HS-27A (cell line): ENCODE measurements at regions not wholly inside any gene's neighbourhood (a gene's known extent, or its start where the extent isn't known, plus 50 kb on each side); places are given as distances from the start of the nearest gene placed in this dataset.
"Not testable (repeated sequence)": the region's sequence is repeated elsewhere in the genome, so short reads cannot be mapped to it uniquely, and the experiment has no call there.

Experiments
- DNase-seq: peaks from one replicate; pipeline ENCODE4 v3.0.0-alpha.2; 2012; ENCODE audit warnings: low read depth, missing footprints

DNA sequence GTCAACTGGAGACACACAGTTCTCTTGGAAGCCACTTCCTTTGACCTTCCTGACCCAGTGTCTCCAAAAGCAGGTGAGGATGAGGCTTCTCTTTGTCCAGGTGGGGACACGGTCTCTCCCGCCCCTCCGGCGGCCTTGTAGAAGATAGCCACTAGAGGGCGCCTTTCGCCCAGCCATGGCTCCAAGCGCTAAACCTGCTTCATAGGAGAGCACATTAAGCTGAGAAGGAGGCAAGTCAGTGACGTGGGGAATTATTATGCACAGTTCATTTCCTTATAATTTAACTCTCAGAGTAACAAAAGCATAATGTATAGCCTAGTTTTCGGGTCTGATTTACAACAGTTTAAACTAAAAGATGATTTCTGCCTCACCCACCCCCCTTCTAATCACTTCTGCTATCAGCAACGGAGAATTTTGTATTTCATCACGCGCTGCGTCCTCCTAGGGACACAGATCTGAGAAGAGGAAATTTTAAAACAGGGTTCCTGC, 208.7 kb downstream of the ICOS start:
- peak; percentile 11 for DNase-seq

DNA sequence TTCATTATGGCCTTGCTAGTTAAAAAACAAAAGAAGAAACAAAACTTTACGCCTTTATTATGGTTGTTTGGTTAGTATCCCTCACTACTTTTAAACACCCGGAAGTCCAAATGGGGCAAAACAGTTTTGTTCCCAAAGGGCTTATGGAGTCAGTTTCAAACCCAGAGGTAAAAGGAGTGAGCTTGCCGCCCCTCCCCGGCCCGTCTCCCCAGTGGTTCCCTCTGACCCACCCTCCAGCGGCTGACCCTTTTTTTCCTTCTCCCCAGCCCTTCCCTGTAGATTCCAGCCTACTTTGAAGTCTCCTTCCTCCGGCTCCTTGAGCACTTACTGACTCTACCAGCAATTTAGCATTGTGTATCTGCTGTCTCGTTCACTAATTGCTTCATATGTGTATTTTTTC, 209.2 kb downstream of the ICOS start:
- no peak for DNase-seq

DNA sequence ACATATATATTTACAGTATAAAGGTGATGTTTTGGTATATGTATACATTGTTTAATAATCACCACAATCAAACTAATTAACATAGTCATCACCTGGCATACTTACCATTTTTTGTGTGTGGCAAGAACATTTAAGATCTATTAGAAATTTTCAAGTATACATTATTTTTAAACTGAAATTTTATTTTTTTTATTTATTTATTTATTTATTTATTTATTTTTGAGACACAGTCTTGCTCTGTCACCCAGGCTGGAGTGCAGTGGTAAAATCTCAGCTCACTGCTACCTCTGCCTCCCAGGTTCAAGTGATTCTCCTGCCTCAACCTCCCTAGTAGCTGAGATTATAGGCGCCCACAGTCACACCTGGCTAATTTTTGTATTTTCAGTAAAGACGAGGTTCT, 210.5 kb downstream of the ICOS start:
- not testable (repeated sequence) for DNase-seq

DNA sequence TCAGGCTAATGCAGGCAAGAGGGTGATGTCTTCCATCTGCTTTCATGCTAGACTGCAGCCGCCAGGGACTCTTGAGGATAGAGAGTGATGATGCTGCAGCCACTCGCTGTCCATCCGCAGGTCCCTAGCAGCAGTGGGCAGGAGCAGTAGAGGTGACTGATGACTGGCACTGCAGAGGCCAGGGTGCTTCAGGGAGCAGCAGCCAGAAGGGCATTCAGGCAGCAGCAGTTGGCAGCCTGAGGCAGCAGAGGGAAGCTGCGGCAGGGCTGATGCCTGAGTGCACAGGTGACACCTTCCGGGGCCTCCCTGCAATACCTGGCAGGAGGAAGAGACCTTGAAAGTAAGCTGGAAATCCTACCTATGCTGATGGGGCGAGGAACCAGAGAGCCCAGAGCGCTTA, 214.2 kb downstream of the ICOS start:
- no peak for DNase-seq

DNA sequence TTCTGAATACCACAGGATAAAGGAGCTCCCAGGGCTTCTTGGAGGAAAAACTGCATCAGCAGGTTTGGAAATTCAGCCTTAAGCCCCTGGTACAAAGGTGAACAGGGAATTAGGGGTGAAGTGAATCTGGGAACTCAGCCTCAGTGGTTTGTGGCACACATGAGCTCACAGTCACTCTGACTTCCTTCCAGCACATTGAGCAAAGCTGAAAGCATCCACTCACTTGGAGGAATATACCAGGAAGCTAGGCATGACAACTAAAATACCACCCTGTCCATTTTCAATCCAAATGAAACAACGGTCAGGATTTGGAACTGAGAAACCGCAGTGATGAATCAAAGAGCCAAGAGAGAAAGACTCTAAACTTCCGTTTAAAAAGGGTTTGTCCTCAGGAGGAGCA, 216.1 kb downstream of the ICOS start:
- DNase-seq, result no peak

DNA sequence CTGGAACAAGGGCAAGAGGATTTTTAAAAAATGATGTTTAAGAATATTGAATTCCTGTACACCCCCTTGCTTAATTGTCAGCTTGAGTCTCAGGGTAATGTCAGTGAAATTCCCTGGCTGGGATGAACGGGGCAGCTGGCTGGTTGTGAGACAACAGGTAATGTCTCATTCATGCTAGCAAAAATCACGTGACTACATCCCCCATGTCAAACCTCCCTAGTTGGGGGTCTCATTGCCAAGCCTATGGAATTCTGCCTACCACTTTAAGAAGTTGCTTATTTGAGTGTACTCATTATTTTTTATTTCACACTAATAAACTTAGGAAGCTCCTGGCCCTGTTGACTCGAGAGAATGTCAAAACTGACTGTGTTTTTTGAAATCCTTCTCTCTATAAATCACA, 218.3 kb downstream of the ICOS start:
- DNase-seq, result no peak

DNA sequence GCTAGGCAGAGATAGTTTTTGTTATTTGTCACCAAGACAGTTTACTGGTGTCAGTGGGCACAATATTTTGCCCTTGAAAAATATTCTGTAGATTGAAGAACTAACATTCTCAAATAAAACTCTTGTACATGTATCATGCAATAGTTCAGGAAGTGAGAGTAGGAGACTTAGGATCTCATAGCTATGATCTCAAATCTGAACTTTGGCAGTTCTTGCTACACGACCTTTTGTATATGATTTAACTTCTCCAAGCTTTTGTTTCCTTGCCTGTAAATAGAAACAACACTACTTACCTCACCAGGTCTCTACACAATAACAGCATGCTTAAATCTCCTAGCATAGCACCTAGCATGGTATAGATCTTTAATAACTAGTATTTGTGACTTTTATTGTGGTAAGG, 219.9 kb downstream of the ICOS start:
- no peak for DNase-seq

DNA sequence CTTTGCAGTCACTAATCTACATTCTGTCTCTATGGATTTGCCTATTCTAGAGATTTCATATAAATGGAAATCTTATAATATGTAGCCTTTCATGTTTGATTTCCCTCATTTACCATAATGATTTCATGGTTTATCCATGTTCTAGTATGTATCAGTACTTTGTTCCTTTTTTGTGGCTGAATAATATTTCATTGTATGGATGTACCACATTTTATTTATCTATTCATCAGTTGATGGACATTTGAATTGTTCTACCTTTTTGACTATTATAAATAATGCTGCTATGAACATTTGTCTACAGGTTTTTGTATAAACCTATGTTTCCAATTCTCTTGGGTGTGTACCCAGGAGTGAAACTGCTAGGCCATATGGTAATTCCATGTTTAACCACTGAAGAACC, 221.1 kb downstream of the ICOS start:
- DNase-seq, result no peak

DNA sequence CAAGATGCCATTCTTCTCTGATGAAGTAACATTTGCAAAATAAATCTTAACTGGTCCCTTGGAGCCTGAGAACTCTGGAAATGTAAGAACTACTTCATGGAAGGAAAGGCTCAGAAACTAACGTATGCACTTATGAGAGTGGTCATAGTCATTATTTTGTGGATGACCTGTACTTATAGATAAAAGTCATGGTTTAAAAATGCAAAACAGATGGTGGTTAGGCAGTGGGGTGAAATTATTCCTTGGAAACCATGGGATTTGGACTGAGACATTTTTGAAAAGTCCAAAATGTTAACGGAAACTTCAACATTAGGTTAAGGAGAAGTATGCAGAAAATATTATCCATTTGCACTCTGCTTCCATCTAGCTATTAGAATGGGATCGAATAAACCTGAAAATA, 223.0 kb downstream of the ICOS start:
- no peak for DNase-seq

DNA sequence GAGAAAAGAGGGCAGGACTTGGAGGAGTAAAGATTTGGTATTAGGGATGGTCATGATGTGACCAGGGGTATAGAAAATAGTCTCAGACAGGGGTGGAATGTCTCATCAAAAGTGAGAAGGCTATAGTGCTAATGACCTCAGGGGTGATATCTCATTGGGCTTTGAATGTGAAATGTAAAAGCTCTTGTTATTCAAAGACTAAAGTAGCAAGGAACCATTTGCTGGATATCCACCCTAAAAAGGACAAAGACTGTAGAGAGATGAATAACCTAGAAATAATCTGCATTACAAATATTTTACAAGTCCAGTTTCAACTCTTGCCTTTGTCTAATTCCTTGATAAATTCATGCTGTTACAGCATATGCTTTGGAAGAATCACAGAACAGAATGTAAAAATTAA, 224.4 kb downstream of the ICOS start:
- DNase-seq, result no peak

DNA sequence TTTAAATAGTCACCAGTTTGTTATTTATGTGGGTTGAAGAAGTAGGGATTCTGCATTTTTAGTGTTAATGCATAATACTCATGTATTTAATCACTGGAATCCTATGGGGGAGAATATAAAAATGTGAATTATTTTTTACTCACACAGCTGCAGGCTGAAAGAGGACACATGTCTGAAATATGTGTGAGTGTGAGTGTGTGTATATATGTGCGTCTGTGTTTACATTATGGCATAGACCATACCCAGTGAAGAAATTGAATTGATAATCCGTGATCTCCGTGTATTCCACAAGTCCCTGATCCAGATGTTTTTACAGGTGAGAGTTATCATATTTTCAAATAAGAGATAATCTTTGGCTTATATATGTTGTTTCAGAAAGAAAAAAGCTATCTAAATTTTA, 225.3 kb downstream of the ICOS start:
- DNase-seq, result no peak

DNA sequence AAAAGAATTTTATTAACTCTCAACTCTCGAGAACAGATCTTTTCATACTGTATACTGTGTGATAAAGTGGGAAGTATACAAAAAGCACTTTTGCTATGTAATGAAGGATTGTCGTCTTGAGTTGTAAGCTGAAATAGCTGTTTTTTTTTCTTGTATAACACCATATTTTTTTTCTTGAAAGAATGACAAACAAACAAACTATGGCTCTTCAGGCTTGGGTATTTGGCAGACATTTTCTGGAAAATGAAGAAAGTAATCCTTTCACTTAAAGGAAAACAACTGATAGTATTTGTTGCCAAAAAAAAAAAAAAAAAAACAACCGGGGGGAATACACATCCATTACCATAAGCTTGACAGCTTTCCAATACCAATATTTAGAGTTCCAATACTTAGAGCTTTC, 230.4 kb downstream of the ICOS start:
- DNase-seq, result no peak

DNA sequence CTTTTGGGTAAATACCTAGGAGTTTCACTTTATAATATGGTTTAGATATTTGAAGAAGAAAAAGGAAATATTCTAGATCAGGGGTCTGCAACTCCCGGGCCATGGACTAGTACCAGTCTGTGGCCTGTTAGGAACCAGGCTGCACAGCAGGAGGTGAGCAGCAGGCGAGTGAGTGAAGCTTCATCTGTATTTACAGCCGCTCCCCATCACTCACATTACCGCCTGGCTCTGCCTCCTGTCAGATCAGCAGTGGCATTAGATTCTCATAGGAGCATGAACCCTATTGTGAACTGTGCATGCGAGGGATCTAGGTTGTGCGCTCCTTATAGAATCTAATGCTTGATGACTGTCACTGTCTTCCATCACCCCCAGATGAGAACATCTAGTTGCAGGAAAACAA, 231.1 kb downstream of the ICOS start:
- DNase-seq, result not testable (repeated sequence)

DNA sequence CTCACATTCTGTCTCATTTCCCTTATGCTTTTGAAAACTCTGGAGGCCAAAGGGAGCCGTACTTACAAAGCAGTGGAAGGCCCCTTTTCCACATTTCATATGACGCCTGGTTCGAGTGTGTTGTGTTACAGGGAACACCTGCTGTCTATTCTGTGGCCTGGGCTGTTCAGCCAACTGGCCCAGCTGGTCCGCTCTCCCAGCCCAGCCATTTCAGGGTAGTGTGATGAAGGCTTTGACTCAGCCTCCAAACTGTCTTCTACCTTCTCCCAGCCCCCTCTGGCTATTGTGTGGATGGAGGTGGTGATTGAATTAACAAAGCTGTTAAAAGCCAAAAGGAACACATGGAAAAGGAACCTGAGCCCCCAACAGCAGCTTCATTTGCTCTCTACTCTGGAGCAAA, 233.8 kb downstream of the ICOS start:
- no peak for DNase-seq

DNA sequence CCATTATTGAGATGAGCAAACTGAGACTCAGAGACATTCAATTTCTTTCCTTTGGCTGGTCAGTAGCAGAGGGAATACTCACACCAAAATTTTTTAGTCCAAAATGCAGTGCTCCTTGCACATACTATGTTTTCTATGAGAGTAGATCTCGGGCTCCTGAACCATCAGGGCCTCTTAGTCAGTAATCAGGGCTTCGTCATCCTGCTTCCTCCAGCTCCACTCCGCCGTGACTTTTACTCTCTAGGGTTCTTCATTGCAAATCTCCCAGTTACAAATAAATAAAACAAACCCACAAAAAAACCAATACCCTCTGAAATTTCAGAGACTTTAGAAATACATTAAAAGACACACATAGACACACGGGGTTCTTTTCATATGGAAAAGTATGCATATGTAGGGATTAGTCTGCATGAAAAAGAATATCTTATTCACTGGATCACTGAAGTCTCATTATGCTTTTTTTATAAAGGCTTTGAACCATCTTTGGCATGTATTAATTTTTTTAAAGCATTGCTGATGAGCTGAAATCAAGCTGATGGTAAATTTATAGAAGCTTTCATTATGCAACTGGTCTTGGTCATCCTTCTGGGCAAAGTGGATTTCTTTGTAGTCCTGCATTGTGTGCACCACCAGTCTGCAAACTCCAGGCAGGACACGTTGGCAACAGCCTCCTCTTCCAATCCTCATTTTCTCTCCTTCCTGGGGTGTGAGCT, 235.0 kb downstream of the ICOS start:
- no peak for DNase-seq

DNA sequence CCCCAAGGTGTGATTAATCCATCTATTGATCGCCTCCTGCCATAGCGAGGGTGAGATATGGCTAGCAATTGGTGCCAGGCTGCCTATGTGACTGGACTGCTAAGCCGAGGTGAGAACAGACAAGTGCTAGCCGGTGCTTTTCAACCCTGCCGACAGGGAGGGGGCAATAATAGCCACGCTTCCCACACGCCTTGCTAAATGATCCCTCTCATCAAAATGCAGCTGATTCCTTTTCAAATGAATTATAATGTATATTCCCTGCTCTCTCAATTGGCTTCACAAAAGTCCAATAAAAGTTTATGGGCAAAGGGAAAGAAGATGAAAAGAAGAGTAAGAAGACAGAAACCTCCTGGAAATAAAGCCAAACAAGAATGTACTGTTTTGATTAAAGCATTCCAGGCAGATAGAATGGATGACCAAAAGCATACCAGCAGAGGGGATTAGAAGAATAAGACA, 235.6 kb downstream of the ICOS start:
- no peak for DNase-seq

DNA sequence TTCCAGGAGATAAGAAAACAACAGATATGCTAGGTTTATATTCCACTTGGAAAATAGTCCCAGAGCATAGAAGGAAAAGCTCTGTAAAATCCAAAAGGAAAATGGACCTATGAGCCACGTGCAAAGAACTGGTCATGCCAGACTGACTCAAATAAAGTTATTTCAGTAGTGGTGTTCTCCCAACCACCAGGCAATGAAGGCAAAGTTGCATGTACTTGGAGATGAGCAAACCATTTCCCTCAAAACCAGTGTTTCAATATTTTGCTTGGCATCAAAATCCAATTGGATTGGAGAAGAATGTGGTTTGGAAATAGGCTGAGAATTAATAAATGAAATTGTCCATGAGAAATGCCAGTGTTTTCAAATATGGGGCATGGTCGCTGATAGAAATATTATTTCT, 237.5 kb downstream of the ICOS start:
- no peak for DNase-seq

DNA sequence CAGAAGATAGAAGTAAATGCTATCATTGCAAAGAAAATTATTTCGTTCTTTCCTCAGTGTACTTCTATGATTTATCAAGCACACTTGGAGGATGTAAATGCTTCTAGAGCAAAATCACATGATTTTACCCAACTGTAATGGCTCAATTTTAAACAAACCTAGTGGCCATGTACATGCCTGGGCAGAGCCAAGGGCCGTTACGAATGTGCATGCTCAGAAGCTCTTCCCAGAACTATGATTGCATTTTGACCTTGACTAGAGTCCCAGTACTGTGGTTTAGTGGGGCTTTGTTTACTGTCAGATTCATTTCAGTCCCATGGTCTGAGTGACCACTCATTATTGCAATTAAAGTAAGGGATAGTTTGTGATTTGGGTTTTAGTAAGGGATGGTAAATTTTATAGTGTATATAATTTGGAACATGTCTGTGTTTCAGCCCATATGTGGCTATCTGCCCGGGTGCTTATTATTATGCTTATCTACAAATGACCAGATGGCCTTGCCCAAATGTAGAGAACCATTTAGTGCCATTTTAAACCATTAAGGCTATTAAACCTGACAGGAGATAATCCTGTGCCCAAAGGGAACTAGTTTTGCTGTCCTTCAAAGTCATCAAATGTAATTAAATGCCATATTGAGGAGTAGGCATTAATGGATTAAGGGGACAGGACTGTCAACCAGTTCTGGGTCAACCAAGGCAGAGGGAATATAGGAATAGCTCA, 239.1 kb downstream of the ICOS start:
- DNase-seq, result no peak

DNA sequence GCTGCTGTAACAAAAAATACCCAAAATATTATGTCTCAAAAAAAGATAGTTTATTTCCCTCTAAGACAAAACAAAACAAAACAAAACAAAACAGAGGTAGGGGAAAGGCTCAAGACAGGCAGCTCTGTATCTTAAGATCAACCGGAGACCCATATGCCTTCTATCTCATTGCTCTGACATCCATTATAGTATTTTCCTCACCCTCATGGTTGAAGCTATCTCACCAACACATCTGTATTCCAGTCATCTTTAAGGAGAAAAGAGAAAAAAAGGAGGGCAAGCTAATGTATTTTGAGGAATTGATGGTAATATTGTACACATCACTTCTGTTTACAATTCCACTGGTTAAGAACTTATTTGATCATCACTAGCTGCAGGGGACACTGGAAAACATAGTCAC, 239.7 kb downstream of the ICOS start:
- DNase-seq, result no peak

DNA sequence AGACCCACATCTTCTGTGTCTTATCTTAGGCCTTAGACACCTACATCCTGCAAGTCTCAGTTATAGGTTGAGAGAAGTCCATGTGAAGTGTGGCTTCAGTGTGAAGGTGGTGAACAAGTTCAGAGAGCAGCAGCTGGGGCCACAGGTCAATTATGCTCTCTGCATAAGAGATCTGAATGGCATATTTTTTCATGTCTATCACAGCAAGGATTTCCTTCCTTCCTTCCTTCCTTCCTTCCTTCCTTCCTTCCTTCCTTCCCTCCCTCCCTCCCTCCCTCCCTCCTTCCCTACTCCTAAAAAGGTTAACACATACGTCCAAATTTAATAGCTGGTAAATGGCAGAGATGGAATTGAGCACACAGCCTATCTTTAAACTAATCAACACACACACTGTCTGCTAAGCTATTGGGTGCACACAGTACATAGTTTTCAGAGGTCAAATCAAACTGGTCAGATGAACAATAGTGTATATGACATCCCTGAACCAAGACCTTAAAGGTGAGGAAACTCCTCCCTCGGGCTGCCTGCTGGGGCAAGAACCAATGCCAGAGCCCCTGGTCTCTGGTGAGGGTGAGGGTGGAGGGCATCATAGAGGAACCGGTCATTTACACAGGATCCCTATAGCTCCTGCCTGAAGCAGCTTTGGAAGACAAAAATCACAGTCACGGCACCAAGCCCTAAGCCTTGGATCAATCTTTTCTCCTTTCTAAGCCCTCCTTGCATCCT, 240.9 kb downstream of the ICOS start:
- no peak for DNase-seq

DNA sequence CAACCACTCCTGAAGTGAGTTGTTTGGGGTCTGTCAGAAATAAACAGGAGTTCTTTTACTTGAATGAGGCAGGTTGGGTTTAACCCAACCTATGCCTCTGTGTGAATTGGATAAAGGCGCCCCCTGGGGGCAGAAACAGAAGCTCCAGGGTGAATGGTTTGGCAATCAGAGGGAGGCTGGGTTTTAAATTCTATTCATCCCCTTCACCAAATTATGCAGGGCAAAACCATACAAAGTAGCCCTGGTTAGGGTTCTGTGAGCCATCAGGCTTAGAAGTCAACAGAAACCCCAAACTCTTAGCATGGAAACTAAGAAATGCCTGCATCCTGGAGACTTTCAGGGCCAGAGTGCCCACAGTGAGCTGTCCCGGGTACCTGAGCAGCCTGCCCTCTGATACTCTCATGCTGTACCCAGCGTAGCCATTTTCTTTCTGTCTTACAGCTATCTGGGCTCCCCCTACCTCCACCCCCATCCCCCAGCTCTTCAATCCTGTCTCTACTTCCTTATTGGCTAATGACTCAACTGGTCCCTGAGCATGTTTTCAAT, 241.5 kb downstream of the ICOS start:
- peak; percentile 1 for DNase-seq

DNA sequence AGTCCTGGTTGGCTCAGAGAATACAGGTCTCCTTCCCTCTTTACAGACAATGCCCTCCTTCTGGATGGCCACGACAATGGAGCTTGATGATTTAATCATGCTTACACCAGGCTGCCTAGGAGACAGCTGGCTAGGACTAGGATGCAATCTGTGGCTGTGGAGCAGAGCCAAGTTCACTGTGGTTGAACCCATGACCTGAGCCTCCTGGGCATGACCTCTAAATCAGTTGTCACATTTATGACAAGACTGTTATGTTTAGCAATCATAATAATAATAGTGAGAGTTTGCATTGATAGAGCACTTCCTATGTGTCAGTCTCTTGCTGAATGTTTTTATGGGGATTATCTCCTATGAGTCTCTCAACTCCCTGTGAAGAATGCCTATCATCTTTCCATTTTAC, 244.1 kb downstream of the ICOS start:
- DNase-seq, result no peak

DNA sequence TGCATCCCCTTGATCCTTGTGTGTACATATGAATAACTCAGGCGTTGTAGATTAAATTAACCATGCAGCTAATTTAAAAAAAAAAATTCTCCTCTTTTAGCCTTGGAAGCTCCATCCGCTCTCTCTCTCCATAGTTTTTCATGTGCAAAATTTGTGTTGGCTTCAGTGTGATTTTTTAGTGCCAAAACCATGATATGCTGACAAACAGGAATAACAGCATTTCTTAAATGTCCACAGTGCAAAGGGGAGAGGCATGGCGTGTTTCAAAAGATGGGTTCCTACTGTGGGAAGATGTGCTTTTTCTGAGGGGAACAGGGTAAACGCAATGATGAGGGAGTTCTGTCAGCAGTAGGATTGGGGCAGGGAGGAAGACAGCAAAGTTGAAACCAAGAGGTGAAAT, 247.0 kb downstream of the ICOS start:
- no peak for DNase-seq
